Astrocyte (in vitro differentiated cells and primary cell): ENCODE measurements at regions not wholly inside any gene's neighbourhood (a gene's known extent, or its start where the extent isn't known, plus 50 kb on each side); places are given as distances from the start of the nearest gene placed in this dataset.

Experiments used
- DNase-seq: peaks from one replicate; pipeline ENCODE4 v3.0.0-alpha.2; 2010; ENCODE audit warnings: low read depth
- FAIRE-seq: peaks from 2 replicates; lab custom pipeline; 2011; peaks lifted over from hg19 to GRCh38; lab: Jason Lieb, UNC
- H2AFZ ChIP-seq: 2 replicates; pipeline ENCODE4 v1.6.0; 2012; ENCODE audit warnings: low read depth, low read length, inconsistent platforms
- H3K27ac ChIP-seq: 2 replicates; pipeline ENCODE4 v1.5.1; 2011; ENCODE audit warnings: low read depth, low read length, inconsistent platforms
- H3K27me3 ChIP-seq: 2 replicates; pipeline ENCODE4 v1.6.0; 2011; ENCODE audit warnings: low read length, inconsistent platforms; ENCODE audit not compliant: insufficient read depth
- H3K36me3 ChIP-seq: 2 replicates; pipeline ENCODE4 v1.5.1; 2011; ENCODE audit warnings: low read length, inconsistent platforms; ENCODE audit not compliant: insufficient read depth
- H3K4me1 ChIP-seq: 2 replicates; pipeline ENCODE4 v1.5.1; 2011; ENCODE audit warnings: low read length, inconsistent platforms; ENCODE audit not compliant: insufficient read depth
- H3K4me2 ChIP-seq: 2 replicates; pipeline ENCODE4 v1.6.0; 2012; ENCODE audit warnings: low read length, inconsistent platforms
- H3K4me3 ChIP-seq: 2 replicates; pipeline ENCODE4 v1.5.1; 2011; ENCODE audit warnings: low read depth, mild to moderate bottlenecking, low read length, inconsistent platforms; ENCODE audit not compliant: insufficient read depth
- H3K79me2 ChIP-seq: 2 replicates; pipeline ENCODE4 v1.6.0; 2012; ENCODE audit warnings: mild to moderate bottlenecking, low read length, inconsistent platforms; ENCODE audit not compliant: insufficient read depth
- H3K9ac ChIP-seq: 2 replicates; pipeline ENCODE4 v1.6.0; 2012; ENCODE audit warnings: mild to moderate bottlenecking, low read length, inconsistent platforms
- H3K9me3 ChIP-seq: 2 replicates; pipeline ENCODE4 v1.5.1; 2012; ENCODE audit warnings: low read depth, mild to moderate bottlenecking, low read length, inconsistent platforms; ENCODE audit not compliant: insufficient read depth
- H4K20me1 ChIP-seq: 2 replicates; pipeline ENCODE4 v1.6.0; 2012; ENCODE audit warnings: low read length, inconsistent platforms; ENCODE audit not compliant: insufficient read depth
- H3K27ac Mint-ChIP-seq: one replicate; pipeline ENCODE4 v1.8.0; 2021; ENCODE audit warnings: mild to moderate bottlenecking, mixed read lengths; ENCODE audit not compliant: unreplicated experiment
- H3K27me3 Mint-ChIP-seq: one replicate; pipeline ENCODE4 v1.8.0; 2021; ENCODE audit warnings: low read depth, mixed read lengths; ENCODE audit not compliant: unreplicated experiment
- H3K36me3 Mint-ChIP-seq: one replicate; pipeline ENCODE4 v1.8.0; 2021; ENCODE audit warnings: low read depth, mixed read lengths; ENCODE audit not compliant: unreplicated experiment
- H3K4me1 Mint-ChIP-seq: one replicate; pipeline ENCODE4 v1.8.0; 2021; ENCODE audit warnings: low read depth, mixed read lengths; ENCODE audit not compliant: unreplicated experiment
- H3K4me3 Mint-ChIP-seq: one replicate; pipeline ENCODE4 v1.8.0; 2021; ENCODE audit warnings: mild to moderate bottlenecking, moderate library complexity, mixed read lengths; ENCODE audit not compliant: unreplicated experiment
- H3K9me3 Mint-ChIP-seq: one replicate; pipeline ENCODE4 v1.8.0; 2021; ENCODE audit warnings: mild to moderate bottlenecking, mixed read lengths; ENCODE audit not compliant: unreplicated experiment
- EZH2 ChIP-seq: IDR thresholded peaks from 2 replicates; pipeline ENCODE4 v1.6.1; 2012; ENCODE audit warnings: mild to moderate bottlenecking, low read length, inconsistent platforms; ENCODE audit not compliant: insufficient read depth
- TF ChIP-seq, protein P1 (sequence below): IDR thresholded peaks from 2 replicates; pipeline ENCODE4 v1.5.1; 2011; ENCODE audit warnings: low read depth, mild to moderate bottlenecking, inconsistent platforms, low read length, moderate library complexity; ENCODE audit not compliant: insufficient read depth

DNA sequence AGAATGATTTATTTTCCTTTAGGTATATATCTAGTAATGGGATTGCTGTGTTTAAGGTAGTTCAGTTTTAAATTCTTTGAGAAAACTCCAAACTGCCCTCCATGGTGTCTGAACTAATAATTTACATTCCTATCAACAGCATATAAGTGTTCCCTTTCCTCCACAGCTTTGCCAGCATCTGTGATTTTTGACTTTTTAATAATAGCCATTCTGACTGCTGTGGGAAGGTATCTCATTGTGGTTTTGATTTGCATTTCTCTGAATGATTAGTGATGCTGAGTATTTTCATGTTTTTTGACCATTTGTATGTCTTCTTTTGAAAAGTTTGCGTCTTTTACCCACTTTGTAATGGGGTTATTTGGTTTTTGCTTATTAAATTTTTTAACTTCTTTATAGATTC lies 571.6 kb upstream of the CCDC54 start:
- Mint-ChIP-seq H3K27me3 (no peaks in the 10 kb centered on the region), H3K4me3 (no peak overlapping the region), H3K4me1 (peaks cover 4% of the 10 kb centered on the region), H3K9me3 (no peaks in the 10 kb centered on the region), H3K36me3 (no peaks in the 10 kb centered on the region), H3K27ac (no peak overlapping the region)
- no peak overlapping the region for H3K9ac ChIP-seq
- peak; percentile 56 for DNase-seq
- no peaks in the 10 kb centered on the region for H3K27me3 ChIP-seq
- no peak overlapping the region for H2AFZ ChIP-seq
- H4K20me1 ChIP-seq = no peaks in the 10 kb centered on the region
- no peak overlapping the region for H3K27ac ChIP-seq
- TF ChIP-seq, protein P1, sequence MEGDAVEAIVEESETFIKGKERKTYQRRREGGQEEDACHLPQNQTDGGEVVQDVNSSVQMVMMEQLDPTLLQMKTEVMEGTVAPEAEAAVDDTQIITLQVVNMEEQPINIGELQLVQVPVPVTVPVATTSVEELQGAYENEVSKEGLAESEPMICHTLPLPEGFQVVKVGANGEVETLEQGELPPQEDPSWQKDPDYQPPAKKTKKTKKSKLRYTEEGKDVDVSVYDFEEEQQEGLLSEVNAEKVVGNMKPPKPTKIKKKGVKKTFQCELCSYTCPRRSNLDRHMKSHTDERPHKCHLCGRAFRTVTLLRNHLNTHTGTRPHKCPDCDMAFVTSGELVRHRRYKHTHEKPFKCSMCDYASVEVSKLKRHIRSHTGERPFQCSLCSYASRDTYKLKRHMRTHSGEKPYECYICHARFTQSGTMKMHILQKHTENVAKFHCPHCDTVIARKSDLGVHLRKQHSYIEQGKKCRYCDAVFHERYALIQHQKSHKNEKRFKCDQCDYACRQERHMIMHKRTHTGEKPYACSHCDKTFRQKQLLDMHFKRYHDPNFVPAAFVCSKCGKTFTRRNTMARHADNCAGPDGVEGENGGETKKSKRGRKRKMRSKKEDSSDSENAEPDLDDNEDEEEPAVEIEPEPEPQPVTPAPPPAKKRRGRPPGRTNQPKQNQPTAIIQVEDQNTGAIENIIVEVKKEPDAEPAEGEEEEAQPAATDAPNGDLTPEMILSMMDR = no peak
- no peak for TF ChIP-seq EZH2
- peak; percentile 58 for FAIRE-seq
- no peak overlapping the region for H3K4me2 ChIP-seq
- H3K9me3 ChIP-seq = no peaks in the 10 kb centered on the region
- H3K4me1 ChIP-seq = peaks cover 9% of the 10 kb centered on the region
- no peaks in the 10 kb centered on the region for H3K36me3 ChIP-seq
- H3K4me3 ChIP-seq = no peak overlapping the region
- H3K79me2 ChIP-seq = no peaks in the 10 kb centered on the region

DNA sequence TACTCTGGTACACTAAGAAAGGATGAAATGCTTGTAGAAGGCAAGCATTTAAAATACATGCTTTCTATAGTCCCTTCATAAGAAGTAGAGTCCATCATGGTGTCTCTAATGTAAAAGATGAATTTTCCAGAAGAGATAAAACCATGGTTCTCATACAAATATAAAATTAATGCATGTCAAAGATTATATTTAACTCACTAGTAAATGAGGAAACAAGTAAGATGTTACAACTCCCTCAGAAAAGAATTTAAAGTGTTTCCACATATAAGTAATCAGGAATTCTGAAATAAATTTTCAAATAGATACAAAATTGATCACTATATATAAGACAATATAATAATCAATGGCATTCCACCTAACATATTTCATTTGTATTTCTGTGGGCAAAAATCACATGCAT lies 570.3 kb upstream of the CCDC54 start:
- Histone ChIP-seq H4K20me1 (no peaks in the 10 kb centered on the region), H3K79me2 (no peaks in the 10 kb centered on the region), H3K4me1 (peaks cover 18% of the 10 kb centered on the region), H3K27ac (no peak overlapping the region), H3K36me3 (no peaks in the 10 kb centered on the region), H2AFZ (no peak overlapping the region), H3K4me3 (no peak overlapping the region), H3K4me2 (no peak overlapping the region), H3K27me3 (no peaks in the 10 kb centered on the region), H3K9ac (no peak overlapping the region), H3K9me3 (no peaks in the 10 kb centered on the region)
- H3K27ac Mint-ChIP-seq = no peak overlapping the region
- H3K4me3 Mint-ChIP-seq = no peak overlapping the region
- FAIRE-seq (no peak), DNase-seq (no peak)
- peaks cover 12% of the 10 kb centered on the region for H3K4me1 Mint-ChIP-seq
- H3K36me3 Mint-ChIP-seq = no peaks in the 10 kb centered on the region
- TF ChIP-seq, protein P1 = no peak
- TF ChIP-seq EZH2 = no peak
- H3K9me3 Mint-ChIP-seq = no peaks in the 10 kb centered on the region
- no peaks in the 10 kb centered on the region for H3K27me3 Mint-ChIP-seq

DNA sequence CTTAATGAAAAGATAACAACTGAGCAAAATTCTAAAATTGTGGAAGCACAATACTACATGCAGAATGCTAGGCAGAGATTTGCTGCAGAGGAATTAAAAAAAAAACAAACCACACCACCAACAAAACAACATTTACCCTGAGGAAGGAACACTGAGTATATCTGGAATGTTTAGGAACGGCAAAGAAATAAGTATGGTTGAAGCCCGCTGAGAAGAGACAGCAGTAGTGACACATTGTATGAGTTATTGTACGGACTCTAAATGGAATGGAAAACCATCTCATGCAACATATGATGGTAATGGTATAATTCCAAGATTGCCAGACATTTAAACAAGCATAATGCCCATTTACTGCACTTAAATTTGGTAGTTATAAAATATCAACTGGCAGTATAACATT lies 568.2 kb upstream of the CCDC54 start:
- Mint-ChIP-seq H3K9me3 (no peaks in the 10 kb centered on the region), H3K27ac (no peak overlapping the region)

More for the DNA sequence above, 568.2 kb upstream of the CCDC54 start:
- no peak overlapping the region for H3K27ac ChIP-seq
- H3K4me3 Mint-ChIP-seq = no peak overlapping the region
- H3K36me3 ChIP-seq = no peaks in the 10 kb centered on the region
- H2AFZ ChIP-seq = no peak overlapping the region
- no peak for DNase-seq
- H3K9ac ChIP-seq = no peak overlapping the region
- no peaks in the 10 kb centered on the region for H3K36me3 Mint-ChIP-seq
- no peak overlapping the region for H3K4me3 ChIP-seq
- no peak for TF ChIP-seq EZH2
- TF ChIP-seq, protein P1 = no peak
- FAIRE-seq = no peak
- no peaks in the 10 kb centered on the region for H3K9me3 ChIP-seq
- H3K4me1 Mint-ChIP-seq = peaks cover 12% of the 10 kb centered on the region
- H3K27me3 Mint-ChIP-seq = no peaks in the 10 kb centered on the region
- H3K4me1 ChIP-seq = peaks cover 18% of the 10 kb centered on the region
- no peak overlapping the region for H3K4me2 ChIP-seq
- no peaks in the 10 kb centered on the region for H3K79me2 ChIP-seq
- no peaks in the 10 kb centered on the region for H3K27me3 ChIP-seq
- no peaks in the 10 kb centered on the region for H4K20me1 ChIP-seq
